ENCODE measurements at regions not wholly inside any gene's neighbourhood (a gene's known extent, or its start where the extent isn't known, plus 50 kb on each side); places are given as distances from the start of the nearest gene placed in this dataset.

- Histone ChIP-seq H3K4ac (ENCODE audit: low read length) (no peak overlapping the region), H2BK15ac (ENCODE audit: low read length) (no peak overlapping the region), H3K27ac (replicated peaks; ENCODE audit: low read length) (peak overlapping the region; percentile 100), H3K4me2 (ENCODE audit: insufficient read depth, low read length, poor library complexity, severe bottlenecking) (no peak overlapping the region), H4K8ac (ENCODE audit: low read depth, low read length) (no peak overlapping the region), H4K91ac (ENCODE audit: low read depth, low read length, poor library complexity) (no peak overlapping the region), H3K79me1 (ENCODE audit: low read depth, low read length) (no peaks in the 10 kb centered on the region), H3K9me3 (replicated peaks in 1 of 2; ENCODE audit: control insufficient read depth in 2 of 2, insufficient read depth in 1 of 2, low read depth in 1 of 2, low read length in 2 of 2) (no peaks in the 10 kb centered on the region), H3K4me1 (ENCODE audit: control insufficient read depth in 2 of 2, insufficient read depth in 1 of 2, low read depth in 1 of 2, low read length in 2 of 2) (peaks cover 12 to 30% of the 10 kb centered on the region in 2 donors), H3K9ac (ENCODE audit: low read depth, low read length, poor library complexity) (no peak overlapping the region), H2BK120ac (ENCODE audit: low read depth, low read length) (no peak overlapping the region), H2AK5ac (ENCODE audit: low read depth, low read length) (no peak overlapping the region), H2BK5ac (ENCODE audit: low read length) (no peak overlapping the region), H3K27me3 (ENCODE audit: control insufficient read depth in 3 of 3, insufficient read depth in 3 of 3, low read depth in 1 of 3, low read length in 3 of 3) (no peaks in the 10 kb centered on the region), H3K14ac (ENCODE audit: low read length) (no peak overlapping the region), H3K18ac (ENCODE audit: low read length) (peak overlapping the region; percentile 39), H2BK12ac (ENCODE audit: low read length) (no peak overlapping the region), H3K4me3 (ENCODE audit: low read length in 2 of 2) (no peak overlapping the region), H3K36me3 (replicated peaks in 1 of 2; ENCODE audit: control insufficient read depth in 2 of 2, insufficient read depth in 2 of 2, low read length in 2 of 2) (no peaks in the 10 kb centered on the region), H2AFZ (ENCODE audit: low read length) (peak overlapping the region; percentile 77), H3K23ac (ENCODE audit: low read depth, low read length, poor library complexity) (no peak overlapping the region)
- WGBS, 2 donors (ENCODE audit: extremely low coverage in 2 of 2, insufficient read length in 2 of 2, insufficient replicate concordance in 1 of 2): no CpG with 5 or more reads among the region's 11 CpGs
- DNase-seq (ENCODE audit: low spot score): peak; percentile 43
Observed at GRCh38 chr3:66592927-66593625, 92.3 kb upstream of the LRIG1 start.

- Histone ChIP-seq H3K36me3 (replicated peaks in 1 of 2; ENCODE audit: control insufficient read depth in 2 of 2, insufficient read depth in 2 of 2, low read length in 2 of 2) (no peaks in the 10 kb centered on the region), H3K4me2 (ENCODE audit: insufficient read depth, low read length, poor library complexity, severe bottlenecking) (no peak overlapping the region), H3K9ac (ENCODE audit: low read depth, low read length, poor library complexity) (no peak overlapping the region), H4K91ac (ENCODE audit: low read depth, low read length, poor library complexity) (no peak overlapping the region), H2AFZ (ENCODE audit: low read length) (no peak overlapping the region), H3K14ac (ENCODE audit: low read length) (no peak overlapping the region), H3K23ac (ENCODE audit: low read depth, low read length, poor library complexity) (no peak overlapping the region), H3K27me3 (ENCODE audit: control insufficient read depth in 3 of 3, insufficient read depth in 3 of 3, low read depth in 1 of 3, low read length in 3 of 3) (no peaks in the 10 kb centered on the region), H2BK5ac (ENCODE audit: low read length) (no peak overlapping the region), H3K4ac (ENCODE audit: low read length) (no peak overlapping the region), H3K4me1 (ENCODE audit: control insufficient read depth in 2 of 2, insufficient read depth in 1 of 2, low read depth in 1 of 2, low read length in 2 of 2) (peaks cover 16 to 35% of the 10 kb centered on the region in 2 donors), H3K4me3 (ENCODE audit: low read length in 2 of 2) (no peak overlapping the region), H3K18ac (ENCODE audit: low read length) (no peak overlapping the region), H3K9me3 (replicated peaks in 1 of 2; ENCODE audit: control insufficient read depth in 2 of 2, insufficient read depth in 1 of 2, low read depth in 1 of 2, low read length in 2 of 2) (no peaks in the 10 kb centered on the region), H2BK12ac (ENCODE audit: low read length) (no peak overlapping the region), H4K8ac (ENCODE audit: low read depth, low read length) (no peak overlapping the region), H2BK120ac (ENCODE audit: low read depth, low read length) (no peak overlapping the region), H3K27ac (replicated peaks; ENCODE audit: low read length) (peak overlapping the region; percentile 100), H2AK5ac (ENCODE audit: low read depth, low read length) (no peak overlapping the region), H2BK15ac (ENCODE audit: low read length) (no peak overlapping the region), H3K79me1 (ENCODE audit: low read depth, low read length) (no peaks in the 10 kb centered on the region)
- DNase-seq (ENCODE audit: low spot score): no peak
- WGBS, 2 donors (ENCODE audit: extremely low coverage in 2 of 2, insufficient read length in 2 of 2, insufficient replicate concordance in 1 of 2): no CpG with 5 or more reads among the region's 1 CpG
Observed at GRCh38 chr3:66593978-66594377, 93.2 kb upstream of the LRIG1 start.

- Histone ChIP-seq H2AK5ac (ENCODE audit: low read depth, low read length) (no peak overlapping the region), H3K4ac (ENCODE audit: low read length) (no peak overlapping the region), H3K27ac (replicated peaks; ENCODE audit: low read length) (no peak overlapping the region), H2BK15ac (ENCODE audit: low read length) (no peak overlapping the region), H3K9me3 (replicated peaks in 1 of 2; ENCODE audit: control insufficient read depth in 2 of 2, insufficient read depth in 1 of 2, low read depth in 1 of 2, low read length in 2 of 2) (no peaks in the 10 kb centered on the region), H3K4me2 (ENCODE audit: insufficient read depth, low read length, poor library complexity, severe bottlenecking) (no peak overlapping the region), H3K27me3 (ENCODE audit: control insufficient read depth in 3 of 3, insufficient read depth in 3 of 3, low read depth in 1 of 3, low read length in 3 of 3) (no peaks in the 10 kb centered on the region), H3K18ac (ENCODE audit: low read length) (no peak overlapping the region), H4K8ac (ENCODE audit: low read depth, low read length) (no peak overlapping the region), H2AFZ (ENCODE audit: low read length) (peak overlapping the region; percentile 21), H4K91ac (ENCODE audit: low read depth, low read length, poor library complexity) (no peak overlapping the region), H3K79me1 (ENCODE audit: low read depth, low read length) (no peaks in the 10 kb centered on the region), H2BK5ac (ENCODE audit: low read length) (no peak overlapping the region), H3K9ac (ENCODE audit: low read depth, low read length, poor library complexity) (no peak overlapping the region), H3K4me1 (ENCODE audit: control insufficient read depth in 2 of 2, insufficient read depth in 1 of 2, low read depth in 1 of 2, low read length in 2 of 2) (peaks cover 14 to 21% of the 10 kb centered on the region in 2 donors), H3K36me3 (replicated peaks in 1 of 2; ENCODE audit: control insufficient read depth in 2 of 2, insufficient read depth in 2 of 2, low read length in 2 of 2) (no peaks in the 10 kb centered on the region), H2BK120ac (ENCODE audit: low read depth, low read length) (no peak overlapping the region), H2BK12ac (ENCODE audit: low read length) (no peak overlapping the region), H3K14ac (ENCODE audit: low read length) (no peak overlapping the region), H3K4me3 (ENCODE audit: low read length in 2 of 2) (no peak overlapping the region), H3K23ac (ENCODE audit: low read depth, low read length, poor library complexity) (no peak overlapping the region)
- no peak for DNase-seq (ENCODE audit: low spot score)
- WGBS, 2 donors (ENCODE audit: extremely low coverage in 2 of 2, insufficient read length in 2 of 2, insufficient replicate concordance in 1 of 2): no CpG with 5 or more reads among the region's 5 CpGs
Observed at GRCh38 chr3:66597308-66597863, 96.6 kb upstream of the LRIG1 start.

GRCh38 chr3:66598168-66598567, 97.3 kb upstream of the LRIG1 start:
- Histone ChIP-seq H3K27me3 (ENCODE audit: control insufficient read depth in 3 of 3, insufficient read depth in 3 of 3, low read depth in 1 of 3, low read length in 3 of 3) (no peaks in the 10 kb centered on the region), H3K79me1 (ENCODE audit: low read depth, low read length) (no peaks in the 10 kb centered on the region), H3K27ac (replicated peaks; ENCODE audit: low read length) (no peak overlapping the region), H3K4me1 (ENCODE audit: control insufficient read depth in 2 of 2, insufficient read depth in 1 of 2, low read depth in 1 of 2, low read length in 2 of 2) (peaks cover 18 to 19% of the 10 kb centered on the region in 2 donors), H2BK120ac (ENCODE audit: low read depth, low read length) (no peak overlapping the region), H3K18ac (ENCODE audit: low read length) (no peak overlapping the region), H2AFZ (ENCODE audit: low read length) (no peak overlapping the region), H4K8ac (ENCODE audit: low read depth, low read length) (no peak overlapping the region), H3K4ac (ENCODE audit: low read length) (no peak overlapping the region), H2BK5ac (ENCODE audit: low read length) (no peak overlapping the region), H3K9me3 (replicated peaks in 1 of 2; ENCODE audit: control insufficient read depth in 2 of 2, insufficient read depth in 1 of 2, low read depth in 1 of 2, low read length in 2 of 2) (no peaks in the 10 kb centered on the region), H3K23ac (ENCODE audit: low read depth, low read length, poor library complexity) (no peak overlapping the region), H3K9ac (ENCODE audit: low read depth, low read length, poor library complexity) (no peak overlapping the region), H2BK15ac (ENCODE audit: low read length) (no peak overlapping the region), H3K36me3 (replicated peaks in 1 of 2; ENCODE audit: control insufficient read depth in 2 of 2, insufficient read depth in 2 of 2, low read length in 2 of 2) (no peaks in the 10 kb centered on the region), H3K14ac (ENCODE audit: low read length) (no peak overlapping the region), H2AK5ac (ENCODE audit: low read depth, low read length) (no peak overlapping the region), H3K4me2 (ENCODE audit: insufficient read depth, low read length, poor library complexity, severe bottlenecking) (no peak overlapping the region), H4K91ac (ENCODE audit: low read depth, low read length, poor library complexity) (no peak overlapping the region), H2BK12ac (ENCODE audit: low read length) (no peak overlapping the region), H3K4me3 (ENCODE audit: low read length in 2 of 2) (no peak overlapping the region)
- DNase-seq (ENCODE audit: low spot score): no peak
- no CpG with 5 or more reads among the region's 6 CpGs for WGBS, 2 donors (ENCODE audit: extremely low coverage in 2 of 2, insufficient read length in 2 of 2, insufficient replicate concordance in 1 of 2)

All from neuronal stem cell (in vitro differentiated cells).